Endothelial cell of umbilical vein (primary cell): ENCODE measurements at regions not wholly inside any gene's neighbourhood (a gene's known extent, or its start where the extent isn't known, plus 50 kb on each side); places are given as distances from the start of the nearest gene placed in this dataset.

ENCODE experiments used
- POLR2A ChIP-seq: IDR thresholded peaks from 2 replicates; pipeline ENCODE4 v1.6.1; 2012; ENCODE audit warnings: low read depth, mild to moderate bottlenecking, control low read depth, low read length
- POLR2AphosphoS5 ChIP-seq: IDR thresholded peaks from 2 replicates; pipeline ENCODE4 v1.6.1; 2012; ENCODE audit warnings: low read depth, mild to moderate bottlenecking, control low read depth, low read length, moderate library complexity; ENCODE audit not compliant: insufficient read depth
- TF ChIP-seq, protein P1 (sequence below), 2 donors: IDR thresholded peaks; 1 replicate in 1 of 2; 2 replicates in 1 of 2; pipeline ENCODE4 v1.5.1; 2011; ENCODE audit warnings: low read length in 2 of 2, mild to moderate bottlenecking in 2 of 2, moderate library complexity in 2 of 2, control low read depth in 1 of 2, inconsistent platforms in 1 of 2, low read depth in 1 of 2; ENCODE audit not compliant: insufficient read depth in 1 of 2; ENCODE audit errors: extremely low read depth in 1 of 2
- TF ChIP-seq, protein P2 (sequence below): IDR thresholded peaks from 2 replicates; pipeline ENCODE4 v1.6.1; 2011; ENCODE audit not compliant: insufficient read depth, insufficient read length

DNA sequence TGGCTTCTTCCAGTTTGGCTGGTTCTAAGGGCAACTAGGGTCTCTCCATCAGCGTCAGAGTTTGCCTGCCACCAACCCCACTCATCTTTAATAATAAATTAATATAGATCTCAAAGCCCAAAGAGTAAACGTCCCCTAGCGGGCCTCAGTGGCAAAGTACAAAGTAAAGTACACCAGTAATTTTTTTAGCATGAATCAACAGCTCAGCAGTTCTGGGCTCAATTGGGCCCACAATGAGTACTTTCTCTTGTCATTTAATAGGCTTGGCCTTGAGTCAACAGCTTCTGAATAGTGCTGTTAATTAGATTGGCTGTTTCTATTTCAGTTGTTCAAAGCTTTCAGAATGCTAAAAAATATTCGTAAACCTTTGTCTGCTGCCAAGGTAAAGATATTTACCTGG lies 89.0 kb upstream of the PFN2 start:
- TF ChIP-seq, protein P1, sequence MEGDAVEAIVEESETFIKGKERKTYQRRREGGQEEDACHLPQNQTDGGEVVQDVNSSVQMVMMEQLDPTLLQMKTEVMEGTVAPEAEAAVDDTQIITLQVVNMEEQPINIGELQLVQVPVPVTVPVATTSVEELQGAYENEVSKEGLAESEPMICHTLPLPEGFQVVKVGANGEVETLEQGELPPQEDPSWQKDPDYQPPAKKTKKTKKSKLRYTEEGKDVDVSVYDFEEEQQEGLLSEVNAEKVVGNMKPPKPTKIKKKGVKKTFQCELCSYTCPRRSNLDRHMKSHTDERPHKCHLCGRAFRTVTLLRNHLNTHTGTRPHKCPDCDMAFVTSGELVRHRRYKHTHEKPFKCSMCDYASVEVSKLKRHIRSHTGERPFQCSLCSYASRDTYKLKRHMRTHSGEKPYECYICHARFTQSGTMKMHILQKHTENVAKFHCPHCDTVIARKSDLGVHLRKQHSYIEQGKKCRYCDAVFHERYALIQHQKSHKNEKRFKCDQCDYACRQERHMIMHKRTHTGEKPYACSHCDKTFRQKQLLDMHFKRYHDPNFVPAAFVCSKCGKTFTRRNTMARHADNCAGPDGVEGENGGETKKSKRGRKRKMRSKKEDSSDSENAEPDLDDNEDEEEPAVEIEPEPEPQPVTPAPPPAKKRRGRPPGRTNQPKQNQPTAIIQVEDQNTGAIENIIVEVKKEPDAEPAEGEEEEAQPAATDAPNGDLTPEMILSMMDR (IDR thresholded peaks at IDR 0.05; ENCODE audit: extremely low read depth in 1 of 2, insufficient read depth in 1 of 2, low read depth in 1 of 2, low read length in 2 of 2): no peak
- TF ChIP-seq POLR2AphosphoS5 (no peak), POLR2A (no peak)
- TF ChIP-seq, protein P2, sequence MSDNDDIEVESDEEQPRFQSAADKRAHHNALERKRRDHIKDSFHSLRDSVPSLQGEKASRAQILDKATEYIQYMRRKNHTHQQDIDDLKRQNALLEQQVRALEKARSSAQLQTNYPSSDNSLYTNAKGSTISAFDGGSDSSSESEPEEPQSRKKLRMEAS: no peak
